GM12878 (cell line): ENCODE measurements at regions not wholly inside any gene's neighbourhood (a gene's known extent, or its start where the extent isn't known, plus 50 kb on each side); places are given as distances from the start of the nearest gene placed in this dataset.

ENCODE experiments used
- ATAC-seq: fragments of 200-7000 bp; cut with Tn5 transposase; 3 replicates; pipeline ENCODE4 v1.9.1; 2020; ENCODE audit warnings: mild to moderate bottlenecking, moderate library complexity
- BruUV-seq: library from RNA; stranded (reverse); fragments of 400-500 nt; replicated peaks from 2 replicates; lab custom pipeline; 2021; lab: Mats Ljungman, UMichigan
- CTCF ChIA-PET: fragments of 300-600 bp; sonication (Branson Sonifier 250); formaldehyde crosslinking; extraction: SDS; loops from one replicate; lab custom pipeline; 2021; ENCODE audit warnings: inconsistent platforms; lab: Yijun Ruan, JAX
- POLR2A ChIA-PET: fragments of 350-600 bp; formaldehyde crosslinking; extraction: SDS; loops from one replicate; lab custom pipeline; 2021; ENCODE audit warnings: inconsistent platforms; lab: Charles Lee
- RAD21 ChIA-PET: fragments of 300-600 bp; sonication (Branson Sonifier 250); formaldehyde crosslinking; loops from one replicate; lab custom pipeline; 2023; ENCODE audit warnings: antibody characterized with exemption; ENCODE audit not compliant: unreplicated experiment; lab: Charles Lee
- SMC1A ChIA-PET: fragments of 300-600 bp; sonication (Branson Sonifier 250); formaldehyde crosslinking; loops from one replicate; lab custom pipeline; 2023; ENCODE audit not compliant: unreplicated experiment, uncharacterized antibody; lab: Charles Lee
- DNase-seq: peaks from one replicate; pipeline ENCODE4 v3.0.0-alpha.2; 2011; ENCODE audit warnings: low read depth, low spot score
- FAIRE-seq: peaks from 3 replicates; lab custom pipeline; 2011; peaks lifted over from hg19 to GRCh38; lab: Jason Lieb, UNC
- H2AFZ ChIP-seq: 2 replicates; pipeline ENCODE4 v1.6.0; 2011; ENCODE audit warnings: low read depth, low read length, control low read depth; ENCODE audit not compliant: control insufficient read depth
- H3K27ac ChIP-seq: 2 replicates; pipeline ENCODE4 v1.5.1; 2011; ENCODE audit warnings: control low read depth; ENCODE audit not compliant: control insufficient read depth, insufficient read depth
- H3K27me3 ChIP-seq, 2 experiments: replicated peaks in 1 of 2; 2 replicates each; pipeline versions ENCODE4 v1.6.0 to v1.6.1; 2011; ENCODE audit warnings: low read length in 1 of 2; ENCODE audit not compliant: control insufficient read depth in 2 of 2, insufficient read depth in 2 of 2
- H3K36me3 ChIP-seq, 2 experiments: 2 replicates each; pipeline ENCODE4 v1.5.1; 2011; ENCODE audit warnings: low read length in 1 of 2; ENCODE audit not compliant: control insufficient read depth in 2 of 2, insufficient read depth in 2 of 2
- H3K4me1 ChIP-seq: 2 replicates; pipeline ENCODE4 v1.6.1; 2011; ENCODE audit warnings: mild to moderate bottlenecking, low read length, moderate library complexity, mixed read lengths; ENCODE audit not compliant: control insufficient read depth, insufficient read depth
- H3K4me2 ChIP-seq: 2 replicates; pipeline ENCODE4 v1.6.0; 2011; ENCODE audit warnings: control low read depth; ENCODE audit not compliant: control insufficient read depth, insufficient read depth
- H3K4me3 ChIP-seq: fragments of 200-600 bp; sonication (generic); 2 replicates; pipeline ENCODE4 v1.5.1; 2016
- H3K79me2 ChIP-seq: 2 replicates; pipeline ENCODE4 v1.6.0; 2011; ENCODE audit warnings: low read length; ENCODE audit not compliant: control insufficient read depth, insufficient read depth
- H3K9ac ChIP-seq: 2 replicates; pipeline ENCODE4 v1.8.0; 2011; ENCODE audit warnings: low read length, control low read depth, mixed read lengths; ENCODE audit not compliant: control insufficient read depth, insufficient read depth
- H3K9me3 ChIP-seq: replicated peaks from 3 replicates; pipeline ENCODE4 v1.5.1; 2011; ENCODE audit warnings: mild to moderate bottlenecking, low read length; ENCODE audit not compliant: control insufficient read depth, insufficient read depth
- H4K20me1 ChIP-seq: 2 replicates; pipeline ENCODE4 v1.6.0; 2011; ENCODE audit not compliant: control insufficient read depth, insufficient read depth
- BCL11A ChIP-seq: IDR thresholded peaks from 2 replicates; pipeline ENCODE4 v1.6.1; 2011; ENCODE audit warnings: low read depth, low read length
- CEBPB ChIP-seq, 2 experiments: fragments of 150-350 bp in 1 of 2; IDR thresholded peaks; 2 replicates each; pipeline ENCODE4 v1.6.1; 2012 to 2014; ENCODE audit warnings: low read depth in 2 of 2, low read length in 2 of 2, borderline replicate concordance in 1 of 2, inconsistent platforms in 1 of 2
- EZH2 ChIP-seq: IDR thresholded peaks from 2 replicates; pipeline ENCODE4 v1.6.1; 2012; ENCODE audit warnings: low read depth, mild to moderate bottlenecking, control low read depth, inconsistent platforms, low read length, borderline replicate concordance; ENCODE audit not compliant: control insufficient read depth
- MXI1 ChIP-seq: fragments of 150-350 bp; IDR thresholded peaks from 2 replicates; pipeline ENCODE4 v1.6.1; 2011; ENCODE audit warnings: low read depth, mild to moderate bottlenecking, inconsistent platforms, low read length, improper control_type of control experiment
- NR2C1 ChIP-seq: fragments of 450-650 bp; IDR thresholded peaks from 2 replicates; pipeline ENCODE4 v1.6.1; 2017; ENCODE audit warnings: antibody characterized with exemption, mild to moderate bottlenecking, moderate library complexity
- PAX8 ChIP-seq: fragments of 450-650 bp; IDR thresholded peaks from 2 replicates; pipeline ENCODE4 v1.6.1; 2017; ENCODE audit warnings: mild to moderate bottlenecking, moderate library complexity
- PRDM15 ChIP-seq: fragments of 450-650 bp; formaldehyde crosslinking; IDR thresholded peaks from 2 replicates; pipeline ENCODE4 v1.4.0; 2020; ENCODE audit warnings: mild to moderate bottlenecking, moderate library complexity
- RAD51 ChIP-seq: fragments of 450-650 bp; IDR thresholded peaks from 2 replicates; pipeline ENCODE4 v1.6.1; 2016; ENCODE audit warnings: moderate library complexity, mild to moderate bottlenecking, inconsistent platforms
- RELA ChIP-seq: fragments of 450-650 bp; IDR thresholded peaks from 2 replicates; pipeline ENCODE4 v1.8.0; 2014; ENCODE audit warnings: borderline replicate concordance; ENCODE audit not compliant: partially characterized antibody
- RELB ChIP-seq: fragments of 450-650 bp; IDR thresholded peaks from 2 replicates; pipeline ENCODE4 v1.6.1; 2017; ENCODE audit warnings: low read depth, mild to moderate bottlenecking, moderate library complexity
- RFX5 ChIP-seq: IDR thresholded peaks from 2 replicates; pipeline ENCODE4 v1.6.1; 2011; ENCODE audit warnings: low read depth, low read length, improper control_type of control experiment
- TAF1 ChIP-seq: IDR thresholded peaks from 2 replicates; pipeline ENCODE4 v1.6.1; 2011; ENCODE audit warnings: mild to moderate bottlenecking, low read depth, low read length, borderline replicate concordance
- ZBTB40 ChIP-seq: fragments of 450-650 bp; IDR thresholded peaks from 2 replicates; pipeline ENCODE4 v1.6.1; 2016; ENCODE audit warnings: mild to moderate bottlenecking, moderate library complexity, borderline replicate concordance
- WGBS: methylation state at CpG from one replicate; pipeline ENCODE4 v1.1.6; 2016; ENCODE audit warnings: low lambda C conversion rate; ENCODE audit not compliant: insufficient replicate concordance, insufficient coverage; ENCODE audit errors: missing lambda C conversion rate; 5-methylcytosine and 5-hydroxymethylcytosine counted together
- in situ Hi-C: fragments of 300-500 bp; cut with MboI; formaldehyde crosslinking; loops from 9 replicates; pipeline ENCODE4 v1.14.3; 2018; ENCODE audit warnings: mixed read lengths
- intact Hi-C: fragments of 100-400 bp; cut with micrococcal nuclease; formaldehyde crosslinking; loops from one replicate; pipeline ENCODE4 v1.14.2; 2022; ENCODE audit not compliant: unreplicated experiment

- no peak overlapping the region for H3K9ac ChIP-seq
- DNase-seq (no peak), ATAC-seq (no peak), FAIRE-seq (no peak)
- no peak for TF ChIP-seq MXI1
- TF ChIP-seq NR2C1: no peak
- TF ChIP-seq PAX8: no peak
- TF ChIP-seq ZBTB40: no peak
- no peak for TF ChIP-seq BCL11A
- TF ChIP-seq CEBPB (IDR thresholded peaks at IDR 0.05; ENCODE audit: borderline replicate concordance in 1 of 2, low read depth in 2 of 2, low read length in 2 of 2): no peak
- no peak for TF ChIP-seq RELB
- no peak for TF ChIP-seq RELA
- TF ChIP-seq EZH2: no peak
- TF ChIP-seq RAD51: no peak
- TF ChIP-seq RFX5: no peak
- no peak for TF ChIP-seq TAF1
- no peak for TF ChIP-seq PRDM15 (CRISPR knock-in tag)
- no peak overlapping the region for H3K4me3 ChIP-seq
- no peaks in the 10 kb centered on the region; the same call in 2 of the 3 replicates for H3K9me3 ChIP-seq
- CTCF ChIA-PET: interaction anchor here (1.4 kb wide), 1 partner anchor 9 kb away, joined by 3 read pairs; no protein-coding TSS in a partner anchor
- H3K27me3 ChIP-seq: no peaks in the 10 kb centered on the region; a peak in 1 of 4 replicates
- POLR2A ChIA-PET: no interaction called here
- H3K36me3 ChIP-seq: no peaks in the 10 kb centered on the region
- SMC1A ChIA-PET: interaction anchor here (0.9 to 1.2 kb wide), 3 partner anchors 10 to 133 kb away, joined by 3 read pairs; no protein-coding TSS in a partner anchor
- no peak overlapping the region for H3K4me2 ChIP-seq
- no peak overlapping the region for H2AFZ ChIP-seq
- H4K20me1 ChIP-seq: no peaks in the 10 kb centered on the region
- in situ Hi-C loops (no loop called here), intact Hi-C loops (loop anchor here (5.0 kb wide), 1 partner anchor 36 kb away; no protein-coding TSS in a partner anchor)
- H3K4me1 ChIP-seq: peaks cover 11% of the 10 kb centered on the region; the same call in 1 of the 2 replicates
- RAD21 ChIA-PET: no interaction called here
- BruUV-seq: no TSS peak
- H3K79me2 ChIP-seq: no peaks in the 10 kb centered on the region
- H3K27ac ChIP-seq: no peak overlapping the region
- 51% methylated on average over 4 of the region's 4 CpGs for whole genome bisulfite sequencing
These were observed 330.3 kb upstream of the PRDM1 start for GRCh38 chr6:105755885-105756284.
